WERI-Rb-1 (cell line): ENCODE measurements at regions not wholly inside any gene's neighbourhood (a gene's known extent, or its start where the extent isn't known, plus 50 kb on each side); places are given as distances from the start of the nearest gene placed in this dataset.
A peak's percentile ranks its signal among the peaks of the same experiment; 100 is the strongest.

Source experiments
- DNase-seq: peaks from one replicate; pipeline ENCODE4 v3.0.0-alpha.2; 2020
- H3K27ac ChIP-seq: fragments of 250-450 bp; sonication (Bioruptor Pico); 2 replicates; pipeline ENCODE4 v1.5.1; 2020; ENCODE audit warnings: mild to moderate bottlenecking, moderate library complexity
- H3K27me3 ChIP-seq: fragments of 250-450 bp; sonication (Bioruptor Pico); 2 replicates; pipeline ENCODE4 v1.5.1; 2021; ENCODE audit warnings: mild to moderate bottlenecking, low read depth, moderate library complexity; ENCODE audit not compliant: insufficient read depth, severe bottlenecking
- H3K36me3 ChIP-seq: fragments of 250-450 bp; sonication (Bioruptor Pico); 2 replicates; pipeline ENCODE4 v1.5.1; 2020; ENCODE audit warnings: mild to moderate bottlenecking, moderate library complexity
- H3K4me3 ChIP-seq: 2 replicates; pipeline ENCODE4 v1.5.1; 2011; ENCODE audit warnings: low read depth, mild to moderate bottlenecking, control low read depth, low read length
- H3K9me3 ChIP-seq: fragments of 250-450 bp; sonication (Bioruptor Pico); 2 replicates; pipeline ENCODE4 v1.5.1; 2021; ENCODE audit warnings: mild to moderate bottlenecking, moderate library complexity; ENCODE audit not compliant: severe bottlenecking
- CTCF ChIP-seq: IDR thresholded peaks from 2 replicates; pipeline ENCODE4 v1.5.1; 2011; ENCODE audit warnings: low read depth, mild to moderate bottlenecking, control low read depth, inconsistent platforms, low read length

GRCh38 chr13:61010358-61010757, 405.3 kb downstream of the PCDH20 start:
- Histone ChIP-seq H3K36me3 (no peaks in the 10 kb centered on the region), H3K4me3 (no peak overlapping the region), H3K9me3 (no peaks in the 10 kb centered on the region), H3K27ac (no peak overlapping the region), H3K27me3 (no peaks in the 10 kb centered on the region)
- TF ChIP-seq CTCF = no peak
- no peak for DNase-seq

- no peaks in the 10 kb centered on the region for H3K36me3 ChIP-seq
- H3K27me3 ChIP-seq = no peaks in the 10 kb centered on the region
- no peak overlapping the region for H3K4me3 ChIP-seq
- TF ChIP-seq CTCF = no peak
- H3K27ac ChIP-seq = no peak overlapping the region
- H3K9me3 ChIP-seq = no peaks in the 10 kb centered on the region
- DNase-seq = no peak
Observed at GRCh38 chr13:61002686-61003085, 413.0 kb downstream of the PCDH20 start.

- Histone ChIP-seq H3K27ac (no peak overlapping the region), H3K9me3 (no peaks in the 10 kb centered on the region), H3K4me3 (no peak overlapping the region), H3K36me3 (no peaks in the 10 kb centered on the region), H3K27me3 (no peaks in the 10 kb centered on the region)
- peak; percentile 24; the same call in 1 of the 2 replicates for TF ChIP-seq CTCF
- peak; percentile 8 for DNase-seq
Observed at GRCh38 chr13:60990032-60990733, 425.5 kb downstream of the PCDH20 start.

- no peak for TF ChIP-seq CTCF
- DNase-seq = no peak
- Histone ChIP-seq H3K36me3 (no peaks in the 10 kb centered on the region), H3K4me3 (no peak overlapping the region), H3K9me3 (no peaks in the 10 kb centered on the region), H3K27ac (no peak overlapping the region), H3K27me3 (no peaks in the 10 kb centered on the region)
Observed at GRCh38 chr13:60986301-60986700, 429.3 kb downstream of the PCDH20 start.

- no peaks in the 10 kb centered on the region for H3K9me3 ChIP-seq
- H3K27me3 ChIP-seq = no peaks in the 10 kb centered on the region
- no peak overlapping the region for H3K4me3 ChIP-seq
- DNase-seq = no peak
- H3K36me3 ChIP-seq = no peaks in the 10 kb centered on the region
- no peak for TF ChIP-seq CTCF
- H3K27ac ChIP-seq = no peak overlapping the region
Observed at GRCh38 chr13:60981407-60981806, 434.2 kb downstream of the PCDH20 start.

GRCh38 chr13:60976367-60976766, 439.3 kb downstream of the PCDH20 start:
- TF ChIP-seq CTCF = no peak
- H3K4me3 ChIP-seq = no peak overlapping the region
- H3K27me3 ChIP-seq = no peaks in the 10 kb centered on the region
- H3K27ac ChIP-seq = no peak overlapping the region
- H3K9me3 ChIP-seq = no peaks in the 10 kb centered on the region
- H3K36me3 ChIP-seq = no peaks in the 10 kb centered on the region
- DNase-seq = no peak
